GM11168 (cell line): ENCODE measurements at regions not wholly inside any gene's neighbourhood (a gene's known extent, or its start where the extent isn't known, plus 50 kb on each side); places are given as distances from the start of the nearest gene placed in this dataset.
"Not testable (repeated sequence)": the region's sequence is repeated elsewhere in the genome, so short reads cannot be mapped to it uniquely, and the experiment has no call there.

Experiments
- in situ Hi-C: fragments of 300-500 bp; cut with MboI; formaldehyde crosslinking; loops from one replicate; pipeline ENCODE4 v1.12.0; 2022; ENCODE audit warnings: low sequenced_read_pairs; ENCODE audit not compliant: unreplicated experiment

DNA sequence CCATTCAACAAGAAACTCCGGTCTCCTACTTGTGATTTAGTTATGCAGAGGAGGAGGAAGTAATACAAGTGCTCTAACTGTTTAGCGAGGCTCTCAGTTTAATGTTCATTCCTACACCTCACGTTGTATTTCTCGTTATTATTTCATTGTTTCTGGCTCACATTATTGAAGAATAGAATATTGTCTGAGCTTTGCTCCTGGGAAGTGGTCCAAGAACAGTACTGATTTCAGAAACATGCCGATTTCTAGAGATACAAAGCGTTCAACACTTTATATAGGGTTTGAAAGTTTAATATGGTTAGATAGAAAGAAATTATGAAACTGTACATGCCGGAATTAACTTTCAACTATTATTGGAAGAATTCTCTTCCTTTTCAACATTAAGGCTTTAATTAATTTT, 1145.5 kb downstream of the TBL1XR1 start:
- in situ Hi-C loops, result no loop called here

DNA sequence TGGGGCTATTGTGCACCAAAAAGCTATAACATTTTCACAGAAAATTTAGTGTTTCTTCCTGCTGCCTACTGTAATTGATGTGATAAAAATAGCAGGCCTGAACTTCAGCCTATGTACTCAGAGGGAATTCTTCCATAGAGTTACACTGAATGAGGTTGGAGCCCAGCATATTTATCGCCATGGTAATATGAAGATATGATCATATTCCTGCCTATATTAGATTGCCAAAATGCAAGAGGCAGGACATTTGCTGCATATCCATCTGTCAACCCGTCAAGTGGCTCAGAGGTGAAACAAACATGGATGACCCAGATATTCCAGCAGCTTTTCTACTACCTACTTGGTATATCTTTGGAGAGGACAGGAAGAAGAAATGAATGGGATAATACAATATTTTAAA, 1150.6 kb downstream of the TBL1XR1 start:
- in situ Hi-C loops, result no loop called here

DNA sequence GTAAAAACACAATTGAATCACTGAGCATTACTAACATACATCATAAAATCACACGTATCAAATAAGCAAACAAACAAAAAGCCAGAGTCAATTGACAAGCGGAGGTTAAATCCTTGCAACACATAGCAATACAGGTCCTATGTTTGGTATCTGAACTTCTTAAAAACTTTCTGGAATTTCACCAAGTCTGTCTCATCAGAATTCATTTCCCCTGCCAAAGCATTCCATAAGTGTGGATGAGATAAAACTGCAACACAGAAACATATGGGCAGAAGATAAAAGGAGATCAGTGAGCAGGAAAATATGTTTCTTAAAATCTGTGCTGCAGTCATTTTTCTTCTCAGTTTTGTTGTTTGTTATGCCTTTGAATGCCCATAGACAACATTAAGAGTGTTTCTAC, 1155.5 kb downstream of the TBL1XR1 start:
- in situ Hi-C loops, result no loop called here

DNA sequence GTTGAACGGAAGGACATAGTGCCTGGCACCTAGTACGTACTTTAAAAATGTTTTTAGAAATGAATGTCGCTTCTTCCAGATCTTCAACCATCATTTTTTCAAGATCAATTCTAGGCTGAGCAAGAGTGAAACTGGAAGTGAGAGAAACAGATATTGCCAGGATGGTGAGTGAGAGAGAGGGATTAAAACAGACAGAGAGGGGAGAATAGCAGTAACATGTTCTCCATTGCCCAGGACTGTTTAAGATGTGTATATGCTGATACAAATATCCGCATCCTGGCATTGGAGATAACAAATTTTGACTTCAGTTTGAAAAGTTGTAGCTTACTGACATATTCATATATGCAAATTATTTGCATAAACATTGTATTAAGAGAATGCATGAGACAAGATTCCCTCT, 1156.1 kb downstream of the TBL1XR1 start:
- in situ Hi-C loops, result no loop called here

DNA sequence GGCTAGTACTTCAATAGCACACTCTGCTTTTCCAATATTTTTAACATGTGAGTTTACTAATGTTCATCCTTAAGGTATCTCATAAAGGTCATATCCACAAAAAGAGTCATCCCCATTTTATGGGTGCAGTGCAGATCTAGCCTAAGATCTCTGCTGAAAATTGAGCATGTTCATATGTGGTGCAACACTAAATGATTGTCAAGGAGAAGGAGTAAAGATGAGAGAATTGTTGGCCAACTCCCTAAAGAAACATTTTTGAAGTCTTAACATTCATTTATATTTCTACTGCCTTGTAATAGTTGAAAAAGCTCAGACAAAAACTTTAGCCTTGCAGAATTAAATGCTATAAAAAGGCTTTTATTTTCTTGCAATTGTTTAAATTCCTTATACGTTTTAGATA, 1159.6 kb downstream of the TBL1XR1 start:
- in situ Hi-C loops, result no loop called here

DNA sequence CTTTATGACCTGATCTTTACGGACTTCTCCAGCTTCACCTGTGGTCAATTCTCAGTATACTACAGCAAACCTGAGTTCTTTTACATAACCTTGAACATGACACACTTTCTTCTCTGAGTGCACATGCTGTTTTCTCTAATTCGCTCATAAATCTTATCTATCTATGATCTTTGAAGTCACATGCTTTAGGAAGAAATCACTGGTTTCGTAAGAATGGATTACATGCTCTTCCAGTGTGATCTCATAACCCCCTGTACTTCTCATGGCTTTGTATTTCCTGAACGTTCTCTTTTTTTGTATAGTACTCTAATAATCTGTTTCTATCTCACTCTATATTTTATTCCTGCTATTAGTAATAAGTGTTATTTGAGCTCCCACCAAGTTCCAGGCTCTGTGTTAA, 1165.2 kb downstream of the TBL1XR1 start:
- in situ Hi-C loops, result no loop called here

DNA sequence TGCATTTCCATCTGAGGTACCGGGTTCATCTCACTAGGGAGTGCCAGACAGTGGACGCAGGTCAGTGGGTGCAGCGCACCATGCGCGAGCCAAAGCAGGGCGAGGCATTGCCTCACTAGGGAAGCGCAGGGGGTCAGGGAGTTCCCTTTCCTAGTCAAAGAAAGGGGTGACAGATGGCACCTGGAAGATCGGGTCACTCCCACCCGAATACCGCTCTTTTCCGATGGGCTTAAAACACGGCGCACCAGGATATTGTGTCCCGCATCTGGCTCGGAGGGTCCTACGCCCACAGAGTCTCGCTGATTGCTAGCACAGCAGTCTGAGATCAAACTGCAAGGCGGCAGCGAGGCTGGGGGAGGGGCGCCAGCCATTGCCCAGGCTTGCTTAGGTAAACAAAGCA, 1157.1 kb downstream of the NAALADL2 start:
- in situ Hi-C loops, result not testable (repeated sequence)

DNA sequence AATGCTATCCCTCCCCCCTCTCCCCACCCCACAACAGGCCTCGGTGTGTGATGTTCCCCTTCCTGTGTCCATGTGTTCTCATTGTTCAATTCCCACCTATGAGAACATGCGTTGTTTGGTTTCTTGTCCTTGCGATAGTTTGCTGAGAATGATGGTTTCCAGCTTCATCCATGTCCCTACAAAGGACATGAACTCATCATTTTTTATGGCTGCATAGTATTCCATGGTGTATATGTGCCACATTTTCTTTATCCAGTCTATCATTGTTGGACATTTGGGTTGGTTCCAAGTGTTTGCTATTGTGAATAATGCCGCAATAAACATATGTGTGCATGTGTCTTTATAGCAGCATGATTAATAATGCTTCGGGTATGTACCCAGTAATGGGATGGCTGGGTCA, 1156.1 kb downstream of the NAALADL2 start:
- in situ Hi-C loops, result not testable (repeated sequence)

DNA sequence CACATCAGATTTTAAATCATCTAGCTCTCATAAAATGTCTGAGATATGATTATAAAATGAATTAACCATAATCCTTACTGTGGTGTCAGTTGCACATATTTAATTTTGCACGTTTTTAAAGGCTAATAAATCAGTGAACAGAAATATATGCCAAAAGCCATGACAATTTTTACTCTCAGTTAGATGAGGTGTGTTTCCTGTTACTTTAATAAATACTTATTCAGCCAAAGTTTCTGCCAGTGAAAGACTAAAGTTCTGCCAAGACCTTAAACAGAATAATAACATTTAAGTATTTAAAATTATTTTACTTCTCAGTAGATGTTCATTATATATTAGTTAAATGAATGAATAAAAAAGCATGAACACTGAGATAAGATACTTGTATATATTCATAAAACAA, 1150.1 kb downstream of the NAALADL2 start:
- in situ Hi-C loops, result no loop called here

DNA sequence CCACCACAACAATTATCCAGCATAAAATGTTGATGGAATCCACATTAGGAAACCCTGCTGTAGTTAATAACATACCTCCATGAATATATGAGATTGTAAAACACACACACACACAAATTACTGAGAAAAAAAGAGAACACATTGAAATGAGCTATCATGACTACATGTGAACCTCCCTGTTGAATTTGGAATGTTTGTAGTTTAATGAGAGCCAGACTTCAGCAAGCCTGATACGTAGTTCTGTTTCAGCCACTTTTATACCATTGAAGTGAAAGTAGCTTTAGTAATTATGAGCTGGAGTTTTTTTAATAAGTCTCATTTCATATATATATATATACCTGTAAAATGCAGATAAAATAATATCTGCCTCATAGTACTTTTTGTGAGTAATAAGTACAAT, 1146.4 kb downstream of the NAALADL2 start:
- in situ Hi-C loops, result no loop called here

DNA sequence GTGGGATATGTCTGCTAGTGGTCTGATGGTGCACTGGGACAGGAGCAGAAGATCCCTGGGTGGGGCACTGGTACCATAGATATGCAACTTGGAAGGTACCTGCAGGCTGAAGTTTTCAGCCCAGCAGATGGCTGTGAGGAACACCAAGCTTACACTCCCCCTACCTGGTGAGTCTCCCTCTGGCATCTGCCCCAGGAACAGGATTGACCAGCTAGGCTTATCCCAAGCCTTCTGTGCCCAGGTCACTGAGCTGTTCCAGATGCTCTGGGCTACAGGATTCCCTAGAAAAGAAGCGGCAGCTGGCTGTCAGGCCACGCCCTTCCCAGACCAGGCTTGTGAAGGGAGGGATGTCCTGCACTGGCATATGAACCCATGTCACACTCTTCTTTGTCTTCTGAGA, 1130.0 kb downstream of the NAALADL2 start:
- in situ Hi-C loops, result no loop called here

DNA sequence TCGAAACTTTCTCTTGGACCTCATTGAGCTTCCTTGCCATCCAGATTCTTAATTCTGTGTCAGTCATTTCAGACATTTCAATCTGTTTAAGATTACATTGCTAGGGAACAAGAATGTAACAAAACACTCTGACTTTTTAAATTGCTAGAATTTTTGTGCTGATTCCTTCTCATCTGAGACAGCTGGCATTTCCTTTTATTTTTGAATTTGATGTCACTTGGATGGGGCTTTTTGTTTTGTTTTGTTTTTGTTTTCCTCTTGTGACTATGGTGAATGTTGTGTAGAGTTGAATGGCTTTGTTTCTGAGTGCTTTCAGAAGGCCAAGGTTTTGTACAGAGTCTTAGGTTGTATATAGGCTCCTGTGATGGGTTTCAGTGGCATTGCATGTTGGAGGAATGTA, 1129.3 kb downstream of the NAALADL2 start:
- in situ Hi-C loops, result no loop called here

DNA sequence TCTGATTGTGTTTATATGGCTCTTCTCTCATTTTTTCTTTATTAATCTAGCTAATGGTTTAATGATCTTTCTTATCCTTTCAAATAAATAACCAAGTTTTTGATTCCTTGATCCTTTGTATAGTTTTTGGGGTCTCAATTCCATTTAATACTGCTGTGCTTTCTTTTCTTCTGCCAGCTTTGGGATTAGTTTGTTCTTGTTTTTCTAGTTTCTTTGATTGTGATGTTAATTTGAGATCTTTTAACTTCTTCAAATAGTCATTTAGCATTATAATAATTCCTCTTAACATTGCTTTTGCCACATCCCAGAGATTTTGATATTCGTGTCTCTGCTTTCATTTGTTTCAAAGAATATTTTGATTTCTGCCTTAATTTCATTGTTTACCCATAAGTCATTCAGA, 1126.6 kb downstream of the NAALADL2 start:
- in situ Hi-C loops, result no loop called here

DNA sequence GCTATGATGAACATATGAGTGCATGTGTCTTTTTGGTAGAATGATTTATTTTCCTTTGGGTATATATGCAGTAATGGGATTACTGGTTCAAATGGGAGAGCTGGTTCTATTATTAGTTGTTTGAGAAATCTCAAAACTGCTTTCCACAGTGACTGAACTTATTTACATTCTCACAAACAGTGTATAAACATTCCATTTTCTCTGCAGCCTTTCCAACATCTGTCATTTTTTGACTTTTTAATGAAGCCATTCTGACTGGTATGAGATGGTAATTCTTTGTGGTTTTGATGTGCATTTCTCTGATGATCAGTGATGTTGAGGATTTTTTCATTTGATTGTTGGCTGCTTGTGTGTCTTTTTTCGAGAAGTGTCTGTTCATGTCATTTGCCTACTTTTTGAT, 1124.2 kb downstream of the NAALADL2 start:
- in situ Hi-C loops, result no loop called here

DNA sequence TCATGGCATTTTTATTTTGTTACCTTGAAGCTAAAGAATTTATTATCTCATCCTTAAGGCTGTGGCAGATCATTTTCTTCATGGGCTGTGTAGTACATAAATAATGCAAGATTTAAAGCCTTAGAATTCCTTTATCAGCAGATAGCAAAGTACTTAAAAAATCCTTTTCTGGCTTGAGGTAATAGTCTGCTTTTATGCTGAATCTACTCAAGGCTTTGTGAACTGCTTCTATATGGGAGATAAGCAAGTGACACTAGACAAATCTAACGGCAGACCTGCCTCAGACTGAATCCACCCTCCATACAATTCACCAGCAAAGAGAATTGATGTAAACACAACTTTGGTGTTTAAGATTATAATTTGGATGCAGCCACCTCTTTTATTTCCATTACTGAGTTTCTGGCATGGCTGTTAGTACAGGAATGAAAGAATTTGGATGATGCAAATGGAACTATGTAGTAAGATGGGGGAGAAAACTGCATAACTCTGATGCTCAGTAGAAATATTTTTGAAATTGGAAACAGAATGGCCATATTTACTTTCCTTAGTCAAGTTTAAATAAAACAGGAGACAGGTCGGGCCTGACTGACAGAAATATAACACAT, 1121.5 kb downstream of the NAALADL2 start:
- in situ Hi-C loops, result no loop called here

DNA sequence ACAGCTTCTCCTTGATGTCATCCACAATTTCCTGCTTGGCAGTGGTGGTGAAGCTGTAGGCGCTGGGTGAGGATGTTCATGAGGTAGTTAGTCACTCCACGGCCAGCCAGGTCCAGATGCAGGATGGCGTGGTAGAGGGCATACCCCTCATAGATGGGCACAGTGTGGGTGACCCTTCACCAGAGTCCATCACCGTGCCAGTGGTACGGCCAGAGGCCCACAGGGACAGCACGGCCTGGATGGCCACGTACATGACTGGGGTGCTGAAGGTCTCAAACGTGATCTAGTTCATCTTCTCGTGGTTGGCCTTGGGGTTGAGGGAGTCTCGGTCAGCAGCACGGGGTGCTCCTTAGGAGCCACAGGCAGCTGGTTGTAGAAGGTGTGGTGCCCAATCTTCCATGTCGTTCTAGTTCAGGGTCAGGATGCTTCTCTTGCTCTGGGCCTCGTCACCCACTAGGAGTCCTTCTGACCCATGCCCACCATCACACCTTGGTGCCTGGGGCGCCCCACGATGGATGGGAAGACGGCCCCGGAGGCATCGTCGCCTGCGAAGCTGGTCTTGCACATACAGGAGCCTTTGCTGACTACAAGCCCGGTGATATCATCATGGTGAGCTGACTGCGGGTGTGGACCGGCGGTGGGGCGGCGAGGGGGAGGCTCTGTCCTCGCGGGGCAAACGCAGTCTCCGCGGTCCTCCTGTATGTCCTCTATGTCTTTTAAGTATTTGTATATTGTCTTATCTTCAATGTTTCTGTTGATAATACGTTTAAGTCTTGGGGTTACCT, 1119.0 kb downstream of the NAALADL2 start:
- in situ Hi-C loops, result no loop called here

DNA sequence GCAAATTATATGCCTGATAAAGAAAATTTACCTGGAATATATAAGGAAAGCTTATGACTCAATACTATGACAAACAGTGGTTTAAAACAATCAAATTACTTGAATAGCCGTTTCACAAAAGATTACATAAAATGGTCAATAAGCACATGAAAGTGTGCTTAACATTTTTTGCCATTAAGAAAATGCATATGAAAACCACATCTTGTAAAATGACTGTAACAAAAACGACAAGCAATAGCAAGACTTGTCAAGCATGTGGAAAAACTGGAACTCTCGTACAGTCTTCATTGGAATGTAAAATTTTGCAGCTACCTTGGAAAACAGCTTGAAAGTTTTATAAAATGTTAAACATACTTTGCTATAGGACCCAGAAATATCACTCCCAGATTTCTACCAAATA, 1110.3 kb downstream of the NAALADL2 start:
- in situ Hi-C loops, result no loop called here

DNA sequence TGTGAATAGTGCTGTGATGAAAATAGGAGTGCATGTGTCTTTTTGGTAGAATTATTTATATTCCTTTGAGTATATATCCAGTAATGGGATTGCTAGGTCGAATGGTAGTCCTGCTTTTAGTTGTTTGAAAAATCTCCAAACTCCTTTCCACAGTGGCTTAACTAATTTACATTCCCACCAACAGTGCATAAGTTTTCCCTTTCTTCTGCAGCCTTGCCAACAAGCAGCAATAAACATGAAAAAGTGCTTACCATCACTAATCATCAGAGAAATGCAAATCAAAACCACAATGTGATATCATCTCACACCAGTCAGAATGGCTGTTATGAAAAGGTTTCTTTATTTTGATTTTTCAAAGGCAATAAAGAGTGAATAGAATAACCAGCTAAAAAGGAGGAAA, 1105.9 kb downstream of the NAALADL2 start:
- in situ Hi-C loops, result no loop called here

DNA sequence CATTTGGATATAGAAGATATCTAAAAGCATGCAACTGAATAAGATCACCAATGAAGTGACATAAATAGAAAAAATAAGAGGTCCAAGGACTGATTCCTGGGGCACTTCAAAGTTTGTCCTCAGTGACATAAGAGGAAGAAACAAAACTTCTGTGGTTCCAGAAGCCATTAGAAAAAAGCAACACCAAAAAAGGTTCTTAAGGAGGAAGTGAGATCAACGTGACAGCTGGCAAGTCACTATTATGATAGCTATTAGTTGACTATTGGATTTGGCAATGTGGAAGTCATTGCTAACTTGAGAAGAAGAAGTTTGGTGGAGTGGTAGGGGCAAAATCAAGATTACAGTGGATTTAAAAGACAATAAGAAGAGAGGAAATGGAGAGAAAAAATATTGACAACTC, 1098.3 kb downstream of the NAALADL2 start:
- in situ Hi-C loops, result no loop called here

DNA sequence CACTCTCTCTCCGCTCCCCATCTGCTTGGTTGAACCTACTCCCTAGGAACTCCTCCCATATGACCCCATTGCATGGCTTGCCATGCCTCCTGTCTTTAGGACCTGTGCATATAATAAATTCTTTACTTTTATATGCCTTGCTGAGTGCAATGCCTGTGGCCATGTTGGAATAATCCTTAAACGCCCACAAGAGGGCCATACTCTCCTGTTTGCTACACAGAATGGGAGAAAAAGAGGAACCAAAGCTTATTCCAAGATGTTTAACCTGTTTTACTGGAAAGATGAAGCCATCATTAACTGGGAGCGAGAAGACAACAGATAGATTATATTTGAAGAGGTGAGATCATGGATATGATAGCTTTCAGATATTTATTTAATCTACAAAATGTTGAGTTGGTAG, 1097.8 kb downstream of the NAALADL2 start:
- in situ Hi-C loops, result no loop called here

DNA sequence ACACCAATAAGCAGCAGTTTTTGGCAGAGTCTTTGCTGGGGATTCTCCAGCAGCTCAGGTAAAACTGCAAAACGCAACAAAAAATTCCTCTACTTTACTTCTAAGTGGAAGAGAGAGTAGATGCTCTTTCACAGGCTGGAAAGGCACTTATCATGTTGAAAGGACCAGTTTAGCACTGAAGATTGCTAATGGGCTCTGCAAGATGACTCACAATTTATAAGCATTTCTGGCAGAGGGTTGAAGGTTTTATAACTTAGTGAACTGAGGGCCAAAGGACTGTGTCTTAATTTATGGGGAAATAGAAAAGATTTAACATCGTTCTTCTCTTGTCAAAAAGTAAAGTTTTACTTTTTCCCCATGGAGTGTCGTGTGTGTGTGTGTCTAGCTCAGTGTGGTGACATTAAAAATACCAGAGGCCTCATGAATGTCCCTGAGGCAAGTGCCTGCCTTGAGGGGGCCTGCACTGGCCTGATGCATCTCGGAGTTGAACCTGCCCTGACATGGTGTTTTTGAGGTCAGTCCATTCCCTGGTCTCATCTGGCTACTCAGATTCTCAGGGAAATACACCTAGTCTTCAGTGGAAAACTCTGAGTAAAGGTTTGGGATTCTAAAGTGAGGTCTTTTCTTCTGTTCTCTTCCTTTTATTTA, 1092.0 kb downstream of the NAALADL2 start:
- in situ Hi-C loops, result no loop called here

DNA sequence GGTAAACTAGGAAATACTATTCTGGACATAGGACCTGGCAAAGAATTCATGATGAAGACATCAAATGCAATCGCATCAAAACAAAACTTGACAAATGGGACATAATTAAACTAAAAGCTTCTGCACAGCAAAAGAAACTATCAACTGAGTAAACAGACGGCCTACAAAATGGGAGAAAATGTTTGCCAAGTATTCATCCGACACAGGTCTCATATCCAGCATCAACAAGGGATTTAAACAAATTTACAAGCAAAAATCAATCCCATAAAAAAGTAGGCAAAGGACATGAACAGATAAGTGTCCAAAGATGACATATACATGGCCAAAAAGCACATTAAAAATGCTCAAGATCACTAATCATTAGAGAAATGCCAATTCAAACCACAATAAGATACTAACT, 1088.9 kb downstream of the NAALADL2 start:
- in situ Hi-C loops, result no loop called here
